Esophagus squamous epithelium (tissue), 5 donors: ENCODE measurements at regions not wholly inside any gene's neighbourhood (a gene's known extent, or its start where the extent isn't known, plus 50 kb on each side); places are given as distances from the start of the nearest gene placed in this dataset.

Source experiments
- DNase-seq: peaks from one replicate; lab custom pipeline; 2025; lab: John Stamatoyannopoulos, UW
- H3K27ac ChIP-seq, 4 donors: fragments of 200-600 bp; sonication (generic); one replicate each; pipeline ENCODE4 v1.5.1; 2016 to 2019; ENCODE audit warnings: mild to moderate bottlenecking in 1 of 4
- H3K27me3 ChIP-seq, 4 donors: fragments of 200-600 bp; sonication (generic); 1 replicate in 3 of 4; 2 replicates in 1 of 4; pipeline versions ENCODE4 v1.5.1 to v1.6.0; 2017 to 2021; ENCODE audit warnings: antibody characterized with exemption in 1 of 4
- H3K36me3 ChIP-seq, 3 donors: fragments of 200-600 bp; sonication (generic); one replicate each; pipeline ENCODE4 v1.5.1; 2016 to 2019
- H3K4me1 ChIP-seq, 3 donors: fragments of 200-600 bp; sonication (generic); one replicate each; pipeline ENCODE4 v1.5.1; 2017 to 2019
- H3K4me3 ChIP-seq, 4 donors: fragments of 200-600 bp; sonication (generic); 1 replicate in 3 of 4; 2 replicates in 1 of 4; pipeline ENCODE4 v1.5.1; 2016 to 2019; ENCODE audit warnings: mild to moderate bottlenecking in 2 of 4, moderate library complexity in 1 of 4
- H3K9me3 ChIP-seq, 3 donors: fragments of 200-600 bp; sonication (generic); one replicate each; pipeline ENCODE4 v1.5.1; 2016 to 2019
- CTCF ChIP-seq, 6 experiments: fragments of 450-650 bp in 4 of 6; fragments of 200-600 bp in 2 of 6; sonication (generic) in 2 of 6; IDR thresholded peaks; one replicate each; pipeline ENCODE4 v1.5.1; 2016 to 2019; ENCODE audit warnings: antibody characterized with exemption in 6 of 6, mild to moderate bottlenecking in 4 of 6, moderate library complexity in 4 of 6
- POLR2A ChIP-seq, 4 donors: fragments of 450-650 bp; IDR thresholded peaks; one replicate each; pipeline ENCODE4 v1.6.1; 2017; ENCODE audit warnings: antibody characterized with exemption in 4 of 4, mild to moderate bottlenecking in 4 of 4, moderate library complexity in 3 of 4
- WGBS, 2 donors: methylation state at CpG; one replicate each; pipeline ENCODE4 v1.1.5; 2018; 5-methylcytosine and 5-hydroxymethylcytosine counted together
- intact Hi-C: fragments of 100-400 bp; cut with DNase I; formaldehyde crosslinking; loops from one replicate; pipeline ENCODE4 v1.15.0; 2022
- donor health status: DM: yes; HTN: yes; CAD: no.

GRCh38 chr14:62056789-62057188 is 294.6 kb downstream of the SNAPC1 start:
- H3K4me1 ChIP-seq = no peaks in the 10 kb centered on the region
- H3K27me3 ChIP-seq = no peaks in the 10 kb centered on the region
- H3K36me3 ChIP-seq = no peaks in the 10 kb centered on the region
- no peak overlapping the region for H3K27ac ChIP-seq
- H3K9me3 ChIP-seq = no peaks in the 10 kb centered on the region
- H3K4me3 ChIP-seq = no peak overlapping the region
- no peak for DNase-seq
- WGBS, 2 donors = 85 to 89% methylated on average over 16 to 17 of the region's 27 CpGs
- intact Hi-C loops = no loop called here
- TF ChIP-seq POLR2A (IDR thresholded peaks at IDR 0.05) = no peak
- no peak for TF ChIP-seq CTCF (IDR thresholded peaks at IDR 0.05)

- intact Hi-C loops = no loop called here
- TF ChIP-seq CTCF (IDR thresholded peaks at IDR 0.05) (no peak), POLR2A (IDR thresholded peaks at IDR 0.05) (no peak)
- Histone ChIP-seq H3K36me3 (no peaks in the 10 kb centered on the region), H3K4me1 (no peaks in the 10 kb centered on the region), H3K4me3 (no peak overlapping the region), H3K27ac (no peak overlapping the region), H3K27me3 (no peaks in the 10 kb centered on the region), H3K9me3 (no peaks in the 10 kb centered on the region)
- WGBS, 2 donors = 62 to 64% methylated on average over 4 to 5 of the region's 5 CpGs
- DNase-seq = no peak
Observed at GRCh38 chr14:62062645-62063044, 300.4 kb downstream of the SNAPC1 start.

- Histone ChIP-seq H3K4me3 (no peak overlapping the region), H3K27ac (no peak overlapping the region), H3K9me3 (no peaks in the 10 kb centered on the region), H3K36me3 (no peaks in the 10 kb centered on the region), H3K27me3 (no peaks in the 10 kb centered on the region), H3K4me1 (no peaks in the 10 kb centered on the region)
- no peak for TF ChIP-seq CTCF (IDR thresholded peaks at IDR 0.05)
- TF ChIP-seq POLR2A (IDR thresholded peaks at IDR 0.05) = no peak
- intact Hi-C loops = no loop called here
- DNase-seq = no peak
- 43 to 47% methylated on average over 3 of the region's 3 CpGs for WGBS, 2 donors
Observed at GRCh38 chr14:62064751-62065323, 302.6 kb downstream of the SNAPC1 start.

GRCh38 chr14:62066304-62066703 is 304.1 kb downstream of the SNAPC1 start:
- Histone ChIP-seq H3K9me3 (no peaks in the 10 kb centered on the region), H3K27me3 (no peaks in the 10 kb centered on the region), H3K27ac (no peak overlapping the region), H3K4me3 (no peak overlapping the region), H3K4me1 (no peaks in the 10 kb centered on the region), H3K36me3 (no peaks in the 10 kb centered on the region)
- intact Hi-C loops = no loop called here
- no peak for DNase-seq
- 59 to 61% methylated on average over 2 of the region's 2 CpGs for WGBS, 2 donors
- no peak for TF ChIP-seq CTCF (IDR thresholded peaks at IDR 0.05)
- no peak for TF ChIP-seq POLR2A (IDR thresholded peaks at IDR 0.05)

- intact Hi-C loops = no loop called here
- DNase-seq = no peak
- Histone ChIP-seq H3K27me3 (no peaks in the 10 kb centered on the region), H3K4me3 (no peak overlapping the region), H3K4me1 (no peaks in the 10 kb centered on the region), H3K36me3 (no peaks in the 10 kb centered on the region), H3K27ac (no peak overlapping the region), H3K9me3 (no peaks in the 10 kb centered on the region)
- TF ChIP-seq POLR2A (IDR thresholded peaks at IDR 0.05) (no peak), CTCF (IDR thresholded peaks at IDR 0.05) (no peak)
- 49 to 54% methylated on average over 2 of the region's 2 CpGs for WGBS, 2 donors
Observed at GRCh38 chr14:62071039-62071438, 308.8 kb downstream of the SNAPC1 start.
